ENCODE measurements at regions not wholly inside any gene's neighbourhood (a gene's known extent, or its start where the extent isn't known, plus 50 kb on each side); places are given as distances from the start of the nearest gene placed in this dataset.

- H3K4me1 ChIP-seq (ENCODE audit: insufficient read depth): peaks cover 51% of the 10 kb centered on the region
- H3K4me3 ChIP-seq: no peak overlapping the region
- no peaks in the 10 kb centered on the region for H3K79me2 ChIP-seq
- peak overlapping the region; percentile 97 for H3K27ac ChIP-seq
- no peaks in the 10 kb centered on the region for H3K27me3 ChIP-seq
- H3K9me3 ChIP-seq (ENCODE audit: low read depth): no peaks in the 10 kb centered on the region
- no peak overlapping the region for H2AFZ ChIP-seq
- TF ChIP-seq CTCF (IDR thresholded peaks at IDR 0.05; ENCODE audit: poor library complexity) (no peak), EZH2 (IDR thresholded peaks at IDR 0.05; ENCODE audit: borderline replicate concordance) (no peak), EZH2phosphoT487 (IDR thresholded peaks at IDR 0.05; ENCODE audit: low read depth, severe bottlenecking, unreplicated experiment) (no peak)
- no peaks in the 10 kb centered on the region for H3K36me3 ChIP-seq (replicated peaks; ENCODE audit: insufficient read depth, low read depth)
- no peaks in the 10 kb centered on the region for H3K9me2 ChIP-seq (replicated peaks; ENCODE audit: insufficient read depth)
- no peak for DNase-seq (ENCODE audit: low spot score)
- no peaks in the 10 kb centered on the region for H4K20me1 ChIP-seq (ENCODE audit: insufficient read depth, poor library complexity, severe bottlenecking)
- H3K4me2 ChIP-seq: no peak overlapping the region
- 97% methylated on average over 17 of the region's 17 CpGs for WGBS (ENCODE audit: low lambda C conversion rate, missing lambda C conversion rate)
These were observed 84.5 kb downstream of the SIK1 start for GRCh38 chr21:43342301-43342881.

GRCh38 chr21:43341378-43342161 lies 85.4 kb downstream of the SIK1 start:
- H3K27me3 ChIP-seq: no peaks in the 10 kb centered on the region
- peaks cover 48% of the 10 kb centered on the region for H3K4me1 ChIP-seq (ENCODE audit: insufficient read depth)
- WGBS (ENCODE audit: low lambda C conversion rate, missing lambda C conversion rate): 85% methylated on average over 25 of the region's 25 CpGs
- no peaks in the 10 kb centered on the region for H3K36me3 ChIP-seq (replicated peaks; ENCODE audit: insufficient read depth, low read depth)
- no peak for TF ChIP-seq EZH2phosphoT487 (IDR thresholded peaks at IDR 0.05; ENCODE audit: low read depth, severe bottlenecking, unreplicated experiment)
- TF ChIP-seq CTCF (IDR thresholded peaks at IDR 0.05; ENCODE audit: poor library complexity): no peak
- TF ChIP-seq EZH2 (IDR thresholded peaks at IDR 0.05; ENCODE audit: borderline replicate concordance): no peak
- peak overlapping the region; percentile 97 for H3K27ac ChIP-seq
- H2AFZ ChIP-seq: no peak overlapping the region
- H3K4me3 ChIP-seq: no peak overlapping the region
- no peaks in the 10 kb centered on the region for H3K9me2 ChIP-seq (replicated peaks; ENCODE audit: insufficient read depth)
- H3K9me3 ChIP-seq (ENCODE audit: low read depth): no peaks in the 10 kb centered on the region
- H3K4me2 ChIP-seq: no peak overlapping the region
- no peaks in the 10 kb centered on the region for H3K79me2 ChIP-seq
- no peak for DNase-seq (ENCODE audit: low spot score)
- no peaks in the 10 kb centered on the region for H4K20me1 ChIP-seq (ENCODE audit: insufficient read depth, poor library complexity, severe bottlenecking)

DNA sequence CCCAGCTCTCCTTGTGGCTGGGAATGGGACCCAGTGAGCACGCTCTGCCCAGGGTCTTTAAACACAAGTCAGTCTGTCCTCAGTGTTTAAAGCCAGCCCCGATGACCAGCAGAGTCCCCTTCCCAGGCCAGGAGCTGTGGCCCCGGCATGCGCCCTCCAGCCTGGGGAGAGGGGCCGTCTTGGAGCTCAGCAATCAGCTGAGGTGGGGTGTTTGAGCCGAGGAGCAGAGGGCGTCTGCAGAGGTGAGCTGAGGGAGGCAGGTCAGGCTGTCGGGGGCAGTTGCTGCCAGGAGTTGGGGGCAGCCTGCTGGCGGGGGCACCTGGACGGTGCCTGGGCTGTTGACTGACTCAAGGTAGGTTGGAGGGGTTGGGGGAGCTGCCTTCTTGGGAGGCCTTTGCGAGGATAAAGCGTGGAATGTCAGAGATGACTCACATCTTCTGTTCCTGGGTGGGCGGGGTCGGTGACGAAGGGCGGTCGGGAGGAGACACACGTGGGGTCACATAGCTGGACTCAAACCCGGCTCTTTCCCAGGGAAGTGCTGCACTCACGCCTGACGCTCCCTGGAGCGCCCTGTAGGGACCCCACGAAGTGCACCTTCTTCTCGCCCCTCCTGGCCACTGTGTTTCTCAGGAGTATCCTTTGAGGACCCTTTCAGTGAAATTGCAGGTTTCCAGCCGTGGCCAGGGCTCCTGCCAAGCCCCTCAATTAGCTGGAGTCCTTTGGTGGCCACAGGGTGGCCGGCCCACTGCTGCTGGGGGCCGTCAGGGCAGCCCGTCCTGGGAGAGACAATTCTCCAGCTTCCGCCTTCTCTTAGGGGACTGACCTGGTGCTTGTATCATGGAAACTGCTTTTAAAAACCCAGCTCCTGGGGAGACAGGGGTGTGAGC lies 86.2 kb downstream of the SIK1 start:
- peak overlapping the region; percentile 86 for H3K27ac ChIP-seq
- no peaks in the 10 kb centered on the region for H3K27me3 ChIP-seq
- no peaks in the 10 kb centered on the region for H3K79me2 ChIP-seq
- H3K4me2 ChIP-seq: peak overlapping the region; percentile 63
- no peaks in the 10 kb centered on the region for H4K20me1 ChIP-seq (ENCODE audit: insufficient read depth, poor library complexity, severe bottlenecking)
- H3K36me3 ChIP-seq (replicated peaks; ENCODE audit: insufficient read depth, low read depth): no peaks in the 10 kb centered on the region
- no peaks in the 10 kb centered on the region for H3K9me3 ChIP-seq (ENCODE audit: low read depth)
- no peaks in the 10 kb centered on the region for H3K9me2 ChIP-seq (replicated peaks; ENCODE audit: insufficient read depth)
- H2AFZ ChIP-seq: no peak overlapping the region
- WGBS (ENCODE audit: low lambda C conversion rate, missing lambda C conversion rate): 60% methylated on average over 28 of the region's 29 CpGs
- no peak overlapping the region for H3K4me3 ChIP-seq
- H3K4me1 ChIP-seq (ENCODE audit: insufficient read depth): peaks cover 43% of the 10 kb centered on the region
- DNase-seq (ENCODE audit: low spot score): peak; percentile 91
- no peak for TF ChIP-seq EZH2phosphoT487 (IDR thresholded peaks at IDR 0.05; ENCODE audit: low read depth, severe bottlenecking, unreplicated experiment)
- TF ChIP-seq CTCF (IDR thresholded peaks at IDR 0.05; ENCODE audit: poor library complexity): no peak
- no peak for TF ChIP-seq EZH2 (IDR thresholded peaks at IDR 0.05; ENCODE audit: borderline replicate concordance)
